H9 (cell line): ENCODE measurements at regions not wholly inside any gene's neighbourhood (a gene's known extent, or its start where the extent isn't known, plus 50 kb on each side); places are given as distances from the start of the nearest gene placed in this dataset.
A peak's percentile ranks its signal among the peaks of the same experiment; 100 is the strongest.
"Not testable (repeated sequence)": the region's sequence is repeated elsewhere in the genome, so short reads cannot be mapped to it uniquely, and the experiment has no call there.

Experiments used
- DNase-seq: peaks from one replicate; pipeline ENCODE4 v3.0.0-alpha.2; 2017
- H2AFZ ChIP-seq: one replicate; pipeline ENCODE4 v1.6.1; 2013; ENCODE audit warnings: mild to moderate bottlenecking, low read length, control low read depth, moderate library complexity
- H2AK5ac ChIP-seq: 2 replicates; pipeline ENCODE4 v1.6.1; 2013; ENCODE audit warnings: low read length, control low read depth, mixed read lengths; ENCODE audit not compliant: insufficient read length
- H2BK120ac ChIP-seq: one replicate; pipeline ENCODE4 v1.6.1; 2013; ENCODE audit warnings: low read depth, mild to moderate bottlenecking, low read length, control low read depth, inconsistent platforms; ENCODE audit not compliant: poor library complexity, severe bottlenecking
- H2BK12ac ChIP-seq: 2 replicates; pipeline ENCODE4 v1.6.1; 2013; ENCODE audit warnings: low read length, control low read depth, mixed read lengths, low read depth; ENCODE audit not compliant: insufficient read length
- H2BK15ac ChIP-seq: 2 replicates; pipeline ENCODE4 v1.6.1; 2013; ENCODE audit warnings: low read depth, low read length, control low read depth
- H2BK20ac ChIP-seq: one replicate; pipeline ENCODE4 v1.6.1; 2013; ENCODE audit warnings: low read depth, mild to moderate bottlenecking, low read length, control low read depth, inconsistent platforms; ENCODE audit not compliant: poor library complexity, severe bottlenecking
- H2BK5ac ChIP-seq: 2 replicates; pipeline ENCODE4 v1.6.1; 2013; ENCODE audit warnings: low read length, control low read depth, mixed read lengths; ENCODE audit not compliant: insufficient read length
- H3K14ac ChIP-seq: 2 replicates; pipeline ENCODE4 v1.6.1; 2013; ENCODE audit warnings: low read length, control low read depth; ENCODE audit not compliant: insufficient read depth
- H3K18ac ChIP-seq: 2 replicates; pipeline ENCODE4 v1.6.1; 2013; ENCODE audit warnings: low read depth, mild to moderate bottlenecking, mixed read lengths, low read length, control low read depth; ENCODE audit not compliant: insufficient read length
- H3K23ac ChIP-seq: 2 replicates; pipeline ENCODE4 v1.6.1; 2013; ENCODE audit warnings: low read length, control low read depth, mixed read lengths, low read depth; ENCODE audit not compliant: insufficient read length
- H3K23me2 ChIP-seq: 2 replicates; pipeline ENCODE4 v1.6.1; 2013; ENCODE audit warnings: low read depth, mild to moderate bottlenecking, mixed read lengths, low read length, control low read depth; ENCODE audit not compliant: insufficient read length, poor library complexity, severe bottlenecking
- H3K27ac ChIP-seq: 2 replicates; pipeline ENCODE4 v1.5.1; 2013; ENCODE audit warnings: low read length, control low read depth, mixed read lengths, low read depth; ENCODE audit not compliant: insufficient read length
- H3K27me3 ChIP-seq: 2 replicates; pipeline ENCODE4 v1.6.1; 2013; ENCODE audit warnings: low read length, control low read depth, inconsistent platforms; ENCODE audit not compliant: insufficient read depth
- H3K4ac ChIP-seq: 2 replicates; pipeline ENCODE4 v1.6.1; 2013; ENCODE audit warnings: low read depth, mild to moderate bottlenecking, control low read depth, inconsistent platforms, low read length, moderate library complexity
- H3K4me1 ChIP-seq: 2 replicates; pipeline ENCODE4 v1.6.1; 2013; ENCODE audit warnings: low read length, control low read depth, inconsistent platforms; ENCODE audit not compliant: insufficient read depth
- H3K4me2 ChIP-seq: 2 replicates; pipeline ENCODE4 v1.6.1; 2013; ENCODE audit warnings: low read length, control low read depth, mixed read lengths; ENCODE audit not compliant: insufficient read length, insufficient read depth
- H3K56ac ChIP-seq: 2 replicates; pipeline ENCODE4 v1.6.1; 2013; ENCODE audit warnings: low read depth, mild to moderate bottlenecking, mixed read lengths, low read length, control low read depth; ENCODE audit not compliant: insufficient read length
- H3K79me1 ChIP-seq: 2 replicates; pipeline ENCODE4 v1.6.1; 2013; ENCODE audit warnings: low read depth, mild to moderate bottlenecking, moderate library complexity, low read length, control low read depth, inconsistent platforms; ENCODE audit not compliant: insufficient read depth, poor library complexity, severe bottlenecking
- H3K79me2 ChIP-seq: 2 replicates; pipeline ENCODE4 v1.6.1; 2013; ENCODE audit warnings: low read length, control low read depth, inconsistent platforms; ENCODE audit not compliant: insufficient read depth
- H3K9ac ChIP-seq: 2 replicates; pipeline ENCODE4 v1.6.1; 2013; ENCODE audit warnings: low read length, control low read depth, mixed read lengths; ENCODE audit not compliant: insufficient read length; ENCODE audit errors: extremely low read depth
- H3K9me3 ChIP-seq: one replicate; pipeline ENCODE4 v1.6.1; 2013; ENCODE audit warnings: low read depth, low read length, inconsistent platforms; ENCODE audit not compliant: control insufficient read depth
- H3T11ph ChIP-seq: one replicate; pipeline ENCODE4 v1.6.1; 2013; ENCODE audit warnings: mild to moderate bottlenecking, low read length, control low read depth, inconsistent platforms
- H4K20me1 ChIP-seq: one replicate; pipeline ENCODE4 v1.6.1; 2013; ENCODE audit not compliant: control insufficient read depth, insufficient read length, insufficient read depth
- H4K5ac ChIP-seq: 2 replicates; pipeline ENCODE4 v1.6.1; 2013; ENCODE audit warnings: low read depth, mild to moderate bottlenecking, mixed read lengths, low read length, control low read depth; ENCODE audit not compliant: insufficient read length
- H4K8ac ChIP-seq: replicated peaks from 2 replicates; pipeline ENCODE4 v1.6.1; 2013; ENCODE audit warnings: low read length, control low read depth, mixed read lengths, low read depth; ENCODE audit not compliant: insufficient read length
- H4K91ac ChIP-seq: 2 replicates; pipeline ENCODE4 v1.6.1; 2013; ENCODE audit warnings: low read depth, mild to moderate bottlenecking, moderate library complexity, mixed read lengths, low read length, control low read depth; ENCODE audit not compliant: insufficient read length
- H3K27ac Mint-ChIP-seq, 3 experiments: 2 replicates in 2 of 3; 3 replicates in 1 of 3; pipeline ENCODE4 v1.8.0; 2020 to 2021; ENCODE audit warnings: mixed read lengths in 3 of 3, mild to moderate bottlenecking in 1 of 3, moderate library complexity in 1 of 3
- H3K27me3 Mint-ChIP-seq: 2 replicates; pipeline ENCODE4 v1.8.0; 2021; ENCODE audit warnings: low read depth, mild to moderate bottlenecking, moderate library complexity, mixed read lengths
- H3K36me3 Mint-ChIP-seq, 3 experiments: 2 replicates in 2 of 3; 3 replicates in 1 of 3; pipeline ENCODE4 v1.8.0; 2020 to 2021; ENCODE audit warnings: low read depth in 3 of 3, mixed read lengths in 3 of 3; ENCODE audit not compliant: insufficient read depth in 1 of 3
- H3K4me1 Mint-ChIP-seq, 2 experiments: 2 replicates each; pipeline ENCODE4 v1.8.0; 2020; ENCODE audit warnings: mixed read lengths in 2 of 2
- H3K4me3 Mint-ChIP-seq, 2 experiments: 2 replicates in 1 of 2; 3 replicates in 1 of 2; pipeline ENCODE4 v1.8.0; 2020 to 2021; ENCODE audit warnings: mild to moderate bottlenecking in 2 of 2, mixed read lengths in 2 of 2, moderate library complexity in 1 of 2
- H3K9me3 Mint-ChIP-seq, 2 experiments: 2 replicates in 1 of 2; 3 replicates in 1 of 2; pipeline ENCODE4 v1.8.0; 2020; ENCODE audit warnings: mild to moderate bottlenecking in 2 of 2, mixed read lengths in 2 of 2, moderate library complexity in 1 of 2
- WGBS: extraction: QIAGEN DNeasy Blood & Tissue Kit; methylation state at CpG from one replicate; pipeline ENCODE4 v1.1.7; 2013; ENCODE audit warnings: missing lambda C conversion rate, low lambda C conversion rate, mixed read lengths; ENCODE audit not compliant: insufficient read length; ENCODE audit errors: extremely low coverage; 5-methylcytosine and 5-hydroxymethylcytosine counted together

DNA sequence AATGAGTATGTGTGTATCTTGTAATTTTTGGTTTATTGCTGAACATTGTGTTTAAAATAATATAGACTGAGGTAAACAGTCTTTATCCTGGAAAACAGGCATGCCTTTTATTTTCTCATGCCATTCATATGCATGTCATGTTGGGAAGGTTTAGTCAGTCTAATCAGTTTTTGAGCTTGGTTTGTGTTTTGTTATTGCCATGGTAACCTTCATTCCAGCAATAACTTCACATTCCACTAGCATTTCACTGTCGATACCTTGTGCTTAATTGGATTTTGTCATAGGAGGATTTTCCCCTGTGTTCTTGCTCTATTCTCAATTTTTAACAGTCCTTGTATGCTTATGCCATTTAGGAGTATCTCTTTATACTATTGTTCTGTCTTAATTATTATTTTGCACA, 140.4 kb downstream of the SPDYE17 start:
- H2BK120ac ChIP-seq, H3K4me3 Mint-ChIP-seq, H3K9me3 Mint-ChIP-seq, H3K23me2 ChIP-seq, H3K9me3 ChIP-seq, H3K18ac ChIP-seq, H2AFZ ChIP-seq, H3K79me1 ChIP-seq, H2AK5ac ChIP-seq, H3K4me1 ChIP-seq, H2BK20ac ChIP-seq, H3K4me1 Mint-ChIP-seq, H4K91ac ChIP-seq, H2BK15ac ChIP-seq, H3T11ph ChIP-seq, H3K4me2 ChIP-seq, H3K56ac ChIP-seq, H3K27me3 ChIP-seq, H4K20me1 ChIP-seq, H3K27me3 Mint-ChIP-seq, DNase-seq, H3K9ac ChIP-seq, H2BK12ac ChIP-seq, H3K79me2 ChIP-seq, H3K14ac ChIP-seq, H3K23ac ChIP-seq, H4K5ac ChIP-seq, H3K27ac ChIP-seq, H2BK5ac ChIP-seq, H3K36me3 Mint-ChIP-seq, H3K4ac ChIP-seq, H4K8ac ChIP-seq: not testable (repeated sequence)
- H3K27ac Mint-ChIP-seq = peak overlapping the region in 2 of 3 experiments; percentile 48 to 49; a peak in 1 of 7 replicates
- WGBS = no CpG with 5 or more reads among the region's 1 CpG

DNA sequence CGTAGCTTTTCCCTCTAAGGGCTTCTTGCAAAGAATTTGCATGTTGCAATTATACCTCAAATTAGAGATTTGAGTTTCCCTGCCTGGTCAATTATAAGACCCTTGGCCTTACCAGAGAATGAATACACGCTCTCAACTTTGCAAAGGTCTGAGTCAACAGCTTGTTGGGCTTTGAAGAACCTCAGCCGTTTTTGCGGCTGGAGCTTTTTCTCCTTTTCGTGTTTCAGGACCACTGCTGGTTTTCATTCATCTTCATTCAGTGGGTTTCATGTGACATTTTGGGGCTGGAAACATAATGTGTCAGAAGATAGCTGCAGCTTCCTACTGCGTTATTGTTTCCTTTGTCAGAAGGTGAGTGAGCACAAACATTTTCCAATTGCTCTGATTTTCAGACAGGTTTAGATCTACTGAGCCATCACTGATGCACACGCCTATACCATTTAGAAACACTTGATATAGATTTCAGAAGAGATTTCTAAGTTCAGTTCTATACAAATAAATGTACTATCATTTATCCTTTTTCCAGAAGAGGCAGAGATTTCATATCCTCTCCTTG, 152.3 kb downstream of the SPDYE17 start:
- not testable (repeated sequence) for H2BK15ac ChIP-seq, H3K23me2 ChIP-seq, H2AFZ ChIP-seq, H2AK5ac ChIP-seq, H3K9me3 Mint-ChIP-seq, H3K27ac ChIP-seq, H3K18ac ChIP-seq, H4K8ac ChIP-seq, H4K20me1 ChIP-seq, H2BK5ac ChIP-seq, H2BK12ac ChIP-seq, H3K27me3 ChIP-seq, H3K79me2 ChIP-seq, H3K27ac Mint-ChIP-seq, H3K9me3 ChIP-seq, H3T11ph ChIP-seq, H3K4me1 ChIP-seq, H3K23ac ChIP-seq, H3K36me3 Mint-ChIP-seq, H3K27me3 Mint-ChIP-seq, DNase-seq, H2BK20ac ChIP-seq, H4K5ac ChIP-seq, H3K14ac ChIP-seq, H3K56ac ChIP-seq, H2BK120ac ChIP-seq, H3K9ac ChIP-seq, H3K4me2 ChIP-seq, H4K91ac ChIP-seq, H3K4me3 Mint-ChIP-seq, H3K79me1 ChIP-seq, H3K4ac ChIP-seq
- no CpG with 5 or more reads among the region's 7 CpGs for WGBS
- peaks cover 16 to 25% of the 10 kb centered on the region in 2 experiments for H3K4me1 Mint-ChIP-seq
